HCT116 (cell line): ENCODE measurements at regions not wholly inside any gene's neighbourhood (a gene's known extent, or its start where the extent isn't known, plus 50 kb on each side); places are given as distances from the start of the nearest gene placed in this dataset.

Source experiments
- ATAC-seq: fragments of 200-7000 bp; cut with Tn5 transposase; 2 replicates; pipeline ENCODE4 v1.9.1; 2020; ENCODE audit warnings: mild to moderate bottlenecking, moderate library complexity
- BruUV-seq: library from RNA; stranded (reverse); fragments of 400-500 nt; replicated peaks from 2 replicates; lab custom pipeline; 2021; lab: Mats Ljungman, UMichigan
- CTCF ChIA-PET: fragments of 300-600 bp; sonication (Branson Sonifier 250); formaldehyde crosslinking; loops from one replicate; lab custom pipeline; 2021; ENCODE audit warnings: antibody characterized with exemption; lab: Charles Lee
- POLR2A ChIA-PET: fragments of 300-600, 350-600 bp; sonication (Branson Sonifier 250); formaldehyde crosslinking; loops from one replicate; lab custom pipeline; 2021; ENCODE audit warnings: antibody characterized with exemption; lab: Charles Lee
- RAD21 ChIA-PET, 2 experiments: fragments of 300-600 bp; sonication (Branson Sonifier 250); formaldehyde crosslinking; loops; one replicate each; lab custom pipeline; 2023; ENCODE audit warnings: low total read pairs in 2 of 2; ENCODE audit not compliant: uncharacterized antibody in 2 of 2, unreplicated experiment in 2 of 2, low non-redundant PET in 1 of 2; lab: Charles Lee
- DNase-seq: peaks from one replicate; pipeline ENCODE4 v3.0.0-alpha.2; 2010; ENCODE audit warnings: low read depth, low spot score
- H2AFZ ChIP-seq: fragments of 200-600 bp; shearing (Covaris generic), sonication (generic); 2 replicates; pipeline ENCODE4 v1.6.1; 2017; ENCODE audit warnings: low read depth, mixed run types, mixed read lengths, antibody characterized with exemption, low read length; ENCODE audit not compliant: poor library complexity, severe bottlenecking
- H3K27ac ChIP-seq: 2 replicates; pipeline ENCODE4 v1.5.1; 2012; ENCODE audit warnings: low read depth, low read length
- H3K27me3 ChIP-seq: fragments of 200-600 bp; sonication (generic); 2 replicates; pipeline ENCODE4 v1.6.1; 2016; ENCODE audit warnings: mixed run types, low read length, mixed read lengths; ENCODE audit not compliant: insufficient read depth
- H3K36me3 ChIP-seq, 2 experiments: fragments of 200-500 bp in 1 of 2; fragments of 200-600 bp in 1 of 2; sonication (Bioruptor generic) in 1 of 2; sonication (generic) in 1 of 2; 2 replicates each; pipeline versions ENCODE4 v1.5.1 to v1.6.1; 2014 to 2016; ENCODE audit warnings: low read length in 2 of 2, inconsistent platforms in 1 of 2, mixed read lengths in 1 of 2, mixed run types in 1 of 2; ENCODE audit not compliant: insufficient read depth in 2 of 2, control insufficient read depth in 1 of 2
- H3K4me1 ChIP-seq, 2 experiments: fragments of 200-600 bp in 1 of 2; sonication (generic) in 1 of 2; 2 replicates each; pipeline versions ENCODE4 v1.5.1 to v1.6.1; 2012 to 2017; ENCODE audit warnings: low read length in 2 of 2, inconsistent platforms in 1 of 2, mild to moderate bottlenecking in 1 of 2, mixed read lengths in 1 of 2, mixed run types in 1 of 2, moderate library complexity in 1 of 2; ENCODE audit not compliant: insufficient read depth in 2 of 2, control insufficient read depth in 1 of 2
- H3K4me2 ChIP-seq: fragments of 200-600 bp; sonication (generic); 2 replicates; pipeline ENCODE4 v1.6.1; 2017; ENCODE audit warnings: mixed run types, low read length, mixed read lengths
- H3K4me3 ChIP-seq, 2 experiments: fragments of 200-600 bp in 1 of 2; sonication (generic) in 1 of 2; replicated peaks in 1 of 2; 2 replicates each; pipeline ENCODE4 v1.5.1; 2011 to 2016; ENCODE audit warnings: low read length in 2 of 2, control low read depth in 1 of 2, low read depth in 1 of 2, mild to moderate bottlenecking in 1 of 2, mixed read lengths in 1 of 2, mixed run types in 1 of 2
- H3K79me2 ChIP-seq: fragments of 200-600 bp; sonication (generic); 2 replicates; pipeline ENCODE4 v1.6.1; 2017; ENCODE audit warnings: mild to moderate bottlenecking, mixed run types, low read length, moderate library complexity, mixed read lengths; ENCODE audit not compliant: insufficient read depth
- H3K9ac ChIP-seq: fragments of 200-600 bp; sonication (generic); 2 replicates; pipeline ENCODE4 v1.6.1; 2016; ENCODE audit warnings: low read length, mixed read lengths
- H3K9me2 ChIP-seq: fragments of 200-600 bp; sonication (generic), shearing (Covaris generic); 2 replicates; pipeline ENCODE4 v1.6.1; 2017; ENCODE audit warnings: mixed run types, mild to moderate bottlenecking, moderate library complexity; ENCODE audit not compliant: insufficient read depth
- H3K9me3 ChIP-seq, 2 experiments: fragments of 200-500 bp in 1 of 2; fragments of 200-600 bp in 1 of 2; sonication (Bioruptor generic) in 1 of 2; sonication (generic) in 1 of 2; 2 replicates each; pipeline ENCODE4 v1.6.1; 2014 to 2017; ENCODE audit warnings: low read length in 2 of 2, mixed read lengths in 2 of 2, inconsistent platforms in 1 of 2, low read depth in 1 of 2, mild to moderate bottlenecking in 1 of 2, mixed run types in 1 of 2, moderate library complexity in 1 of 2; ENCODE audit not compliant: control insufficient read depth in 1 of 2, insufficient read depth in 1 of 2
- H4K20me1 ChIP-seq: fragments of 200-600 bp; sonication (generic), shearing (Covaris generic); 2 replicates; pipeline ENCODE4 v1.6.1; 2017; ENCODE audit warnings: mixed run types, mild to moderate bottlenecking, moderate library complexity; ENCODE audit not compliant: insufficient read depth
- ATF3 ChIP-seq: IDR thresholded peaks from 2 replicates; pipeline ENCODE4 v1.6.1; 2012
- CBX3 ChIP-seq: IDR thresholded peaks from 2 replicates; pipeline ENCODE4 v1.6.1; 2012; ENCODE audit warnings: low read depth
- CTCF ChIP-seq, 3 experiments: fragments of 200-600 bp in 1 of 3; sonication (generic) in 1 of 3; IDR thresholded peaks in 2 of 3; conservative IDR thresholded peaks in 1 of 3; 2 replicates each; pipeline ENCODE4 v1.5.1; 2012 to 2017; ENCODE audit warnings: low read depth in 2 of 3, low read length in 2 of 3, antibody characterized with exemption in 1 of 3, borderline replicate concordance in 1 of 3, control low read depth in 1 of 3, mild to moderate bottlenecking in 1 of 3, mixed read lengths in 1 of 3, mixed run types in 1 of 3, moderate library complexity in 1 of 3; ENCODE audit not compliant: insufficient read depth in 1 of 3
- EGR1 ChIP-seq: IDR thresholded peaks from 2 replicates; pipeline ENCODE4 v1.6.1; 2012; ENCODE audit warnings: low read depth
- ELF1 ChIP-seq: IDR thresholded peaks from 2 replicates; pipeline ENCODE4 v1.6.1; 2012; ENCODE audit warnings: low read depth, borderline replicate concordance
- EZH2 ChIP-seq: fragments of 200-600 bp; sonication (generic); IDR thresholded peaks from 2 replicates; pipeline ENCODE4 v1.6.1; 2017; ENCODE audit warnings: antibody characterized with exemption, mixed run types
- EZH2phosphoT487 ChIP-seq: fragments of 200-600 bp; IDR thresholded peaks from 2 replicates; pipeline ENCODE4 v1.6.1; 2018; ENCODE audit warnings: antibody characterized with exemption, borderline replicate concordance
- FOSL1 ChIP-seq: IDR thresholded peaks from 2 replicates; pipeline ENCODE4 v1.6.1; 2012; ENCODE audit warnings: low read depth
- JUND ChIP-seq: IDR thresholded peaks from 2 replicates; pipeline ENCODE4 v1.6.1; 2012
- MAX ChIP-seq: IDR thresholded peaks from 2 replicates; pipeline ENCODE4 v1.6.1; 2012
- POLR2A ChIP-seq: IDR thresholded peaks from 2 replicates; pipeline ENCODE4 v1.7.0; 2011; ENCODE audit warnings: borderline replicate concordance; ENCODE audit not compliant: insufficient read depth, insufficient read length; ENCODE audit errors: extremely low read depth
- POLR2AphosphoS5 ChIP-seq: IDR thresholded peaks from 2 replicates; pipeline ENCODE4 v1.6.1; 2011; ENCODE audit warnings: mild to moderate bottlenecking, low read depth, low read length, moderate library complexity
- RAD21 ChIP-seq: IDR thresholded peaks from 2 replicates; pipeline ENCODE4 v1.6.1; 2012; ENCODE audit warnings: low read depth, mild to moderate bottlenecking
- REST ChIP-seq: IDR thresholded peaks from 2 replicates; pipeline ENCODE4 v1.6.1; 2012; ENCODE audit warnings: low read depth
- SP1 ChIP-seq: IDR thresholded peaks from 2 replicates; pipeline ENCODE4 v1.6.1; 2012; ENCODE audit warnings: low read depth
- TCF7L2 ChIP-seq: IDR thresholded peaks from 2 replicates; pipeline ENCODE4 v1.7.0; 2011; ENCODE audit warnings: borderline replicate concordance, inconsistent platforms; ENCODE audit not compliant: insufficient read depth, insufficient read length; ENCODE audit errors: extremely low read depth
- YY1 ChIP-seq: IDR thresholded peaks from 2 replicates; pipeline ENCODE4 v1.6.1; 2011; ENCODE audit warnings: low read length, low read depth, moderate library complexity, mild to moderate bottlenecking; ENCODE audit not compliant: insufficient replicate concordance; ENCODE audit errors: extremely low read depth
- intact Hi-C: fragments of 100-400 bp; cut with micrococcal nuclease; formaldehyde crosslinking; loops from 2 replicates; pipeline ENCODE4 v1.10.0; 2022

- TF ChIP-seq CTCF (IDR thresholded peaks at IDR 0.05 in 2 of 3, conservative IDR thresholded peaks at IDR 0.05 in 1 of 3; ENCODE audit: borderline replicate concordance in 1 of 3, insufficient read depth in 1 of 3, low read depth in 2 of 3, low read length in 2 of 3), result no peak
- no peak for TF ChIP-seq POLR2A
- no peak for TF ChIP-seq SP1
- no peak for TF ChIP-seq CBX3
- no peak for TF ChIP-seq EGR1
- no peak for TF ChIP-seq EZH2phosphoT487
- TF ChIP-seq FOSL1, result no peak
These were observed 487.4 kb upstream of the ADGRL2 start (continued) for GRCh38 chr1:81313289-81313688.

GRCh38 chr1:81312272-81312754 is 488.4 kb upstream of the ADGRL2 start:
- no TSS peak for BruUV-seq
- Histone ChIP-seq H3K36me3 (no peaks in the 10 kb centered on the region), H3K9me2 (no peaks in the 10 kb centered on the region), H4K20me1 (no peaks in the 10 kb centered on the region), H3K27me3 (no peaks in the 10 kb centered on the region), H3K9me3 (no peaks in the 10 kb centered on the region), H3K4me3 (no peak overlapping the region), H3K27ac (no peak overlapping the region), H3K4me2 (no peak overlapping the region), H2AFZ (no peak overlapping the region), H3K9ac (no peak overlapping the region), H3K4me1 (no peaks in the 10 kb centered on the region), H3K79me2 (no peaks in the 10 kb centered on the region)
- ATAC-seq (no peak), DNase-seq (no peak)
- CTCF ChIA-PET, result no interaction called here
- intact Hi-C loops, result no loop called here
- RAD21 ChIA-PET, result no interaction called here
- POLR2A ChIA-PET, result no interaction called here
- TF ChIP-seq EGR1 (no peak), YY1 (no peak), MAX (no peak), REST (no peak), EZH2phosphoT487 (no peak), JUND (no peak), POLR2AphosphoS5 (no peak), RAD21 (no peak), CTCF (IDR thresholded peaks at IDR 0.05 in 2 of 3, conservative IDR thresholded peaks at IDR 0.05 in 1 of 3; ENCODE audit: borderline replicate concordance in 1 of 3, insufficient read depth in 1 of 3, low read depth in 2 of 3, low read length in 2 of 3) (no peak), TCF7L2 (no peak), ELF1 (no peak), ATF3 (no peak), POLR2A (no peak), EZH2 (no peak), CBX3 (no peak), SP1 (no peak)
